OCI-LY7 (cell line): ENCODE measurements at regions not wholly inside any gene's neighbourhood (a gene's known extent, or its start where the extent isn't known, plus 50 kb on each side); places are given as distances from the start of the nearest gene placed in this dataset.

Experiments
- BruUV-seq: library from RNA; stranded (reverse); fragments of 400-500 nt; replicated peaks from 2 replicates; lab custom pipeline; 2021; lab: Mats Ljungman, UMichigan
- CTCF ChIA-PET: fragments of 300-600 bp; sonication (Branson Sonifier 250); formaldehyde crosslinking; loops from one replicate; lab custom pipeline; 2022; ENCODE audit warnings: antibody characterized with exemption; ENCODE audit not compliant: unreplicated experiment; lab: Charles Lee
- POLR2A ChIA-PET: fragments of 300-600 bp; sonication (Branson Sonifier 250); formaldehyde crosslinking; loops from one replicate; lab custom pipeline; 2022; ENCODE audit warnings: antibody characterized with exemption; lab: Charles Lee
- DNase-seq: peaks from one replicate; pipeline ENCODE4 v3.0.0-alpha.2; 2015; ENCODE audit warnings: low spot score
- H2AFZ ChIP-seq: fragments of 200-600 bp; sonication (generic), shearing (Covaris generic); 2 replicates; pipeline ENCODE4 v1.6.1; 2014; ENCODE audit warnings: mild to moderate bottlenecking, antibody characterized with exemption, low read length, moderate library complexity
- H3K27ac ChIP-seq: fragments of 200-600 bp; sonication (generic); 2 replicates; pipeline ENCODE4 v1.5.1; 2014; ENCODE audit warnings: mixed run types, low read depth, mild to moderate bottlenecking, moderate library complexity, low read length, inconsistent platforms; ENCODE audit not compliant: poor library complexity, severe bottlenecking
- H3K36me3 ChIP-seq: fragments of 200-600 bp; sonication (generic); 2 replicates; pipeline ENCODE4 v1.6.1; 2014; ENCODE audit warnings: mild to moderate bottlenecking, antibody characterized with exemption, low read length, moderate library complexity, mixed read lengths; ENCODE audit not compliant: insufficient read depth
- H3K4me1 ChIP-seq: fragments of 200-600 bp; sonication (generic); 2 replicates; pipeline ENCODE4 v1.5.1; 2014; ENCODE audit warnings: mild to moderate bottlenecking, low read length; ENCODE audit not compliant: insufficient read depth, poor library complexity, severe bottlenecking
- H3K4me2 ChIP-seq: fragments of 200-600 bp; sonication (generic); 2 replicates; pipeline ENCODE4 v1.6.1; 2014; ENCODE audit warnings: mild to moderate bottlenecking, low read length
- H3K4me3 ChIP-seq: fragments of 200-600 bp; sonication (generic); 2 replicates; pipeline ENCODE4 v1.5.1; 2014; ENCODE audit warnings: mild to moderate bottlenecking, low read depth, low read length; ENCODE audit not compliant: poor library complexity, severe bottlenecking
- H3K79me2 ChIP-seq: fragments of 200-600 bp; sonication (generic); 2 replicates; pipeline ENCODE4 v1.6.1; 2016; ENCODE audit warnings: low read depth, mild to moderate bottlenecking, low read length, moderate library complexity, mixed read lengths; ENCODE audit not compliant: insufficient read depth
- H3K9me2 ChIP-seq: fragments of 200-600 bp; sonication (generic); 2 replicates; pipeline ENCODE4 v1.6.1; 2016; ENCODE audit warnings: mild to moderate bottlenecking, low read length, mixed read lengths; ENCODE audit not compliant: insufficient read depth
- H3K9me3 ChIP-seq: fragments of 200-600 bp; sonication (generic); 2 replicates; pipeline ENCODE4 v1.6.1; 2014; ENCODE audit warnings: mild to moderate bottlenecking, mixed run types, low read length, mixed read lengths
- H4K20me1 ChIP-seq: fragments of 200-600 bp; sonication (generic); 2 replicates; pipeline ENCODE4 v1.6.1; 2014; ENCODE audit warnings: mild to moderate bottlenecking, antibody characterized with exemption, low read length, moderate library complexity, mixed read lengths; ENCODE audit not compliant: insufficient read depth
- EZH2phosphoT487 ChIP-seq: fragments of 200-600 bp; sonication (generic); IDR thresholded peaks from 2 replicates; pipeline ENCODE4 v1.6.1; 2018; ENCODE audit warnings: low read depth, borderline replicate concordance, mild to moderate bottlenecking, mixed run types, antibody characterized with exemption, low read length, moderate library complexity, mixed read lengths
- intact Hi-C: fragments of 100-400 bp; cut with micrococcal nuclease; formaldehyde crosslinking; loops from one replicate; pipeline ENCODE4 v1.10.0; 2022; ENCODE audit not compliant: unreplicated experiment
- TF ChIP-seq, protein P1 (sequence below): fragments of 200-600 bp; sonication (generic); conservative IDR thresholded peaks from 2 replicates; pipeline ENCODE4 v1.5.1; 2014; ENCODE audit warnings: mild to moderate bottlenecking, antibody characterized with exemption, low read length, moderate library complexity, mixed read lengths

- Histone ChIP-seq H3K4me1 (no peaks in the 10 kb centered on the region), H3K27ac (no peak overlapping the region), H3K36me3 (no peaks in the 10 kb centered on the region), H2AFZ (no peak overlapping the region), H4K20me1 (no peaks in the 10 kb centered on the region), H3K9me3 (no peaks in the 10 kb centered on the region), H3K4me2 (no peak overlapping the region), H3K79me2 (no peaks in the 10 kb centered on the region), H3K9me2 (no peaks in the 10 kb centered on the region), H3K4me3 (no peak overlapping the region)
- intact Hi-C loops, result no loop called here
- POLR2A ChIA-PET, result no interaction called here
- TF ChIP-seq, protein P1, sequence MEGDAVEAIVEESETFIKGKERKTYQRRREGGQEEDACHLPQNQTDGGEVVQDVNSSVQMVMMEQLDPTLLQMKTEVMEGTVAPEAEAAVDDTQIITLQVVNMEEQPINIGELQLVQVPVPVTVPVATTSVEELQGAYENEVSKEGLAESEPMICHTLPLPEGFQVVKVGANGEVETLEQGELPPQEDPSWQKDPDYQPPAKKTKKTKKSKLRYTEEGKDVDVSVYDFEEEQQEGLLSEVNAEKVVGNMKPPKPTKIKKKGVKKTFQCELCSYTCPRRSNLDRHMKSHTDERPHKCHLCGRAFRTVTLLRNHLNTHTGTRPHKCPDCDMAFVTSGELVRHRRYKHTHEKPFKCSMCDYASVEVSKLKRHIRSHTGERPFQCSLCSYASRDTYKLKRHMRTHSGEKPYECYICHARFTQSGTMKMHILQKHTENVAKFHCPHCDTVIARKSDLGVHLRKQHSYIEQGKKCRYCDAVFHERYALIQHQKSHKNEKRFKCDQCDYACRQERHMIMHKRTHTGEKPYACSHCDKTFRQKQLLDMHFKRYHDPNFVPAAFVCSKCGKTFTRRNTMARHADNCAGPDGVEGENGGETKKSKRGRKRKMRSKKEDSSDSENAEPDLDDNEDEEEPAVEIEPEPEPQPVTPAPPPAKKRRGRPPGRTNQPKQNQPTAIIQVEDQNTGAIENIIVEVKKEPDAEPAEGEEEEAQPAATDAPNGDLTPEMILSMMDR, result no peak
- TF ChIP-seq EZH2phosphoT487, result no peak
- BruUV-seq, result no TSS peak
- CTCF ChIA-PET, result no interaction called here
- DNase-seq, result no peak
Measured at GRCh38 chr12:123033392-123034021, 53.0 kb downstream of the ARL6IP4 start.

GRCh38 chr12:123032736-123033391 is 52.4 kb downstream of the ARL6IP4 start:
- Histone ChIP-seq H3K9me2 (no peaks in the 10 kb centered on the region), H3K27ac (no peak overlapping the region), H3K9me3 (no peaks in the 10 kb centered on the region), H3K79me2 (no peaks in the 10 kb centered on the region), H3K36me3 (no peaks in the 10 kb centered on the region), H4K20me1 (no peaks in the 10 kb centered on the region), H3K4me1 (no peaks in the 10 kb centered on the region), H3K4me2 (no peak overlapping the region), H2AFZ (no peak overlapping the region), H3K4me3 (no peak overlapping the region)
- TF ChIP-seq, protein P1, result no peak
- no peak for TF ChIP-seq EZH2phosphoT487
- POLR2A ChIA-PET, result interaction anchor here (0.6 kb wide), 1 partner anchor 9 kb away, joined by 4 read pairs; no protein-coding TSS in a partner anchor
- CTCF ChIA-PET, result no interaction called here
- no peak for DNase-seq
- intact Hi-C loops, result no loop called here
- no TSS peak for BruUV-seq
